Psoas muscle (tissue), 7 donors: ENCODE measurements at regions not wholly inside any gene's neighbourhood (a gene's known extent, or its start where the extent isn't known, plus 50 kb on each side); places are given as distances from the start of the nearest gene placed in this dataset.

Source experiments
- ATAC-seq, 4 donors: fragments of 200-7000 bp; cut with Tn5 transposase; one replicate each; pipeline ENCODE4 v1.9.1; 2020; ENCODE audit warnings: moderate library complexity in 3 of 4, mild to moderate bottlenecking in 2 of 4
- DNase-seq, 2 donors: peaks; one replicate each; pipeline ENCODE4 v3.0.0-alpha.2; 2020
- H3K27ac ChIP-seq: fragments of 200-600 bp; one replicate; pipeline ENCODE4 v1.8.0; 2022
- H3K27me3 ChIP-seq, 3 donors: fragments of 200-600 bp in 1 of 3; one replicate each; pipeline versions ENCODE4 v1.6.1 to v1.8.0; 2013 to 2022; ENCODE audit warnings: low read length in 2 of 3, mild to moderate bottlenecking in 2 of 3, moderate library complexity in 1 of 3; ENCODE audit not compliant: insufficient read depth in 3 of 3
- H3K36me3 ChIP-seq, 2 donors: fragments of 200-600 bp in 1 of 2; one replicate each; pipeline versions ENCODE4 v1.6.1 to v1.8.0; 2013 to 2022; ENCODE audit warnings: low read depth in 1 of 2, mild to moderate bottlenecking in 1 of 2, moderate library complexity in 1 of 2; ENCODE audit not compliant: insufficient read depth in 1 of 2
- H3K4me1 ChIP-seq: fragments of 200-600 bp; one replicate; pipeline ENCODE4 v1.8.0; 2022
- H3K4me3 ChIP-seq: fragments of 200-600 bp; one replicate; pipeline ENCODE4 v1.8.0; 2022; ENCODE audit warnings: mild to moderate bottlenecking
- H3K9me3 ChIP-seq: fragments of 200-600 bp; one replicate; pipeline ENCODE4 v1.8.0; 2022
- WGBS, 3 donors: extraction: QIAGEN DNeasy Blood & Tissue Kit; methylation state at CpG; one replicate each; pipeline versions ENCODE4 v1.1.6 to v1.1.7; 2013; 5-methylcytosine and 5-hydroxymethylcytosine counted together
- intact Hi-C, 2 donors: fragments of 100-400 bp; cut with DNase I; formaldehyde crosslinking; loops; one replicate each; pipeline versions ENCODE4 v1.11.0 to v1.14.2; 2022
- TF ChIP-seq, protein P1 (sequence below): fragments of 200-600 bp; IDR thresholded peaks from one replicate; pipeline ENCODE4 v1.8.0; 2022; ENCODE audit warnings: antibody characterized with exemption
- donor health status: healthy with polysubstance abuse.
- donor health status: DM: no; HTN: no; CAD: no; lungs with moderate emphysema.
- donor health status: Bipolar disorder and iron deficiency.
- donor health status: healthy.
- donor health status: DM: yes; HTN: yes; CAD: no.
- donor health status: DM: no; HTN: no; CAD: no.
- donor health status: DM: yes; HTN: yes; CAD: no.

GRCh38 chr11:15565880-15566279 lies 451.2 kb downstream of the INSC start:
- TF ChIP-seq, protein P1, sequence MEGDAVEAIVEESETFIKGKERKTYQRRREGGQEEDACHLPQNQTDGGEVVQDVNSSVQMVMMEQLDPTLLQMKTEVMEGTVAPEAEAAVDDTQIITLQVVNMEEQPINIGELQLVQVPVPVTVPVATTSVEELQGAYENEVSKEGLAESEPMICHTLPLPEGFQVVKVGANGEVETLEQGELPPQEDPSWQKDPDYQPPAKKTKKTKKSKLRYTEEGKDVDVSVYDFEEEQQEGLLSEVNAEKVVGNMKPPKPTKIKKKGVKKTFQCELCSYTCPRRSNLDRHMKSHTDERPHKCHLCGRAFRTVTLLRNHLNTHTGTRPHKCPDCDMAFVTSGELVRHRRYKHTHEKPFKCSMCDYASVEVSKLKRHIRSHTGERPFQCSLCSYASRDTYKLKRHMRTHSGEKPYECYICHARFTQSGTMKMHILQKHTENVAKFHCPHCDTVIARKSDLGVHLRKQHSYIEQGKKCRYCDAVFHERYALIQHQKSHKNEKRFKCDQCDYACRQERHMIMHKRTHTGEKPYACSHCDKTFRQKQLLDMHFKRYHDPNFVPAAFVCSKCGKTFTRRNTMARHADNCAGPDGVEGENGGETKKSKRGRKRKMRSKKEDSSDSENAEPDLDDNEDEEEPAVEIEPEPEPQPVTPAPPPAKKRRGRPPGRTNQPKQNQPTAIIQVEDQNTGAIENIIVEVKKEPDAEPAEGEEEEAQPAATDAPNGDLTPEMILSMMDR, result no peak
- Histone ChIP-seq H3K9me3 (no peaks in the 10 kb centered on the region), H3K4me1 (peaks cover 7% of the 10 kb centered on the region), H3K27ac (no peak overlapping the region), H3K4me3 (no peak overlapping the region), H3K36me3 (no peaks in the 10 kb centered on the region), H3K27me3 (no peaks in the 10 kb centered on the region)
- intact Hi-C loops, result no loop called here
- DNase-seq (no peak), ATAC-seq (no peak)
- WGBS, 3 donors, result 72 to 77% (median 76%) methylated on average over 8 of the region's 8 CpGs

DNA sequence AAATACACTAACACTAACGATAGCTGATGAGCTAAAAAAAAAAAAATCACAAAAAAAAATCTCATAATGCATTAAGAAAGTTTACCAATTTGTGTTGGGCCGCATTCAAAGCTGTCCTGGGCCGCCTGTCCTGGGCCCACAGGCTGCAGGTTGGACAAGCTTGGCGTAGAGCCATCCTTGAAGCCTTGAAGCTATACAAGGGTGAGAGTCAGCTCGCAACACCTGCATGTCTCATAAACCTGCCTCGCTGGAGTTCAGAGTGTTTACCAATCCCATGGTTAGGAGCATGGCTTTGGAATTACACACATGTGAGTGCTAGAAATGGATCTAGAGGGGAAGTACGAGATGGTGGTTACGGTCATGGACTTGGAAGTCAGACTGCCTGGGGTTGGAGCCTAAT lies 453.7 kb downstream of the INSC start:
- no peaks in the 10 kb centered on the region for H3K9me3 ChIP-seq
- TF ChIP-seq, protein P1, result no peak
- peaks cover 7% of the 10 kb centered on the region for H3K4me1 ChIP-seq
- no peaks in the 10 kb centered on the region for H3K27me3 ChIP-seq
- intact Hi-C loops, result no loop called here
- no peaks in the 10 kb centered on the region for H3K36me3 ChIP-seq
- no peak overlapping the region for H3K4me3 ChIP-seq
- DNase-seq (no peak), ATAC-seq (no peak)
- 94 to 96% (median 95%) methylated on average over 8 of the region's 8 CpGs for WGBS, 3 donors
- no peak overlapping the region for H3K27ac ChIP-seq

DNA sequence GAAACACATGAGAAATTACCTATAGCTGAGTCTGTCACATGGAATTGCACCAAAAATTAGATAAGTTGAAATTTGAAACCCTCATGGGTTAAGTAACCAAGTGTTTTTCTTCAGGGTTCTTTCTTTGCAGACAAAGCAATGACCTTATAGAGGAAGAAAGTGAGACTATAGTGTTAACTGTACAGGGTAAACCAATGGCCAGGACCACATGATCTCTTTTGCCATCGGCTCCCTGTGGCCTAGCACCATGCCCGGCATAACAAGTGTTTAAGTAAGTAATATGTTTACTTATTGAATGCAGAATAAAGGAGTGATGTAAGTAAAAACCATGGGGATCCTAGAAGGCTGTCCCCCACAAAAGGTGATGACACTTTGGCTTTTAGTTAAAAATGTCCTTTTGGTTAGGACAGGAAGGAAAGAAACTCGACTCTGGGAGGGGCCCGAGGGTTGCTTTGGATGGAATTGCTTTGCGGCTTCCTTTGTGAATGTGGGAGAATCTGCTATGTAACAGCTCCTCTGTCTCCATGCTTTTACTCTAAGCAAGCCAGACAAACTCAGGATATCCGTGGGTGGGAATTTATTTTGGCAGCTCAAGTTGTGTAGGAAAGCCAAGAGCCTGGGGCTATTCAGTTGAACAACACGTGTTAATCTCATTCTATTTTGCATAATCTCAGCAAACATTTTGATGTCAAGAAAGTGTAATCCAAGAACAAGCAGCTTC lies 454.7 kb downstream of the INSC start:
- ATAC-seq, result peak in 3 of 4 donors; percentile 22 to 43 (median 34)
- no peaks in the 10 kb centered on the region for H3K9me3 ChIP-seq
- no peak for DNase-seq
- H3K4me3 ChIP-seq, result no peak overlapping the region
- peaks cover 7% of the 10 kb centered on the region for H3K4me1 ChIP-seq
- H3K27me3 ChIP-seq, result no peaks in the 10 kb centered on the region
- intact Hi-C loops, result no loop called here
- WGBS, 3 donors, result 30 to 37% (median 33%) methylated on average over 7 of the region's 7 CpGs
- H3K27ac ChIP-seq, result no peak overlapping the region
- TF ChIP-seq, protein P1, result no peak
- no peaks in the 10 kb centered on the region for H3K36me3 ChIP-seq

DNA sequence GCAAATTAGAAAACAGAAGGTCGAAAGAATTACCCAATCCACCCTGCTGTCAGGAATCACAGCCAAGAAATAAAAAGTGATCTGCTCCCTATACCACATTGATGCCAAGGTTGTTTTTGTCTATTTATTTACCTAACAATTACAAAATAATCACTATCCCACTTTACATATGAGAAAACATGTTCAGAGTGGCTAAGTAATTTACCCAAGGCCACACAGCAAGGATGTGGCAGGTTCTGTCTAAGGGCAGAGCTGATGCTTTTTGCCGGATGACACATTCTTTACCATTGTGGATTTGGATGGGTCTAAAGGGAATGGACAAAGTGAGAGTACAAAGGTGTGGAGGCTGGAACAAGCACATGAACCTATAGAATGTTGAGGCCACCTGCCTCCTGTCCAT lies 460.7 kb downstream of the INSC start:
- WGBS, 3 donors, result 84 to 90% (median 85%) methylated on average over 2 of the region's 2 CpGs
- Histone ChIP-seq H3K27me3 (no peaks in the 10 kb centered on the region), H3K4me1 (peaks cover 5% of the 10 kb centered on the region), H3K36me3 (no peaks in the 10 kb centered on the region), H3K4me3 (no peak overlapping the region), H3K9me3 (no peaks in the 10 kb centered on the region), H3K27ac (no peak overlapping the region)
- TF ChIP-seq, protein P1, result no peak
- no peak for ATAC-seq
- no peak for DNase-seq
- intact Hi-C loops, result no loop called here

GRCh38 chr11:15576769-15577168 lies 462.0 kb downstream of the INSC start:
- Histone ChIP-seq H3K9me3 (no peaks in the 10 kb centered on the region), H3K4me1 (peaks cover 5% of the 10 kb centered on the region), H3K27ac (no peak overlapping the region), H3K36me3 (no peaks in the 10 kb centered on the region), H3K4me3 (no peak overlapping the region), H3K27me3 (no peaks in the 10 kb centered on the region)
- WGBS, 3 donors, result 82 to 90% (median 84%) methylated on average over 4 of the region's 4 CpGs
- intact Hi-C loops, result no loop called here
- DNase-seq (no peak), ATAC-seq (no peak)
- TF ChIP-seq, protein P1, result no peak
